IPS-18a (cell line): ENCODE measurements at regions not wholly inside any gene's neighbourhood (a gene's known extent, or its start where the extent isn't known, plus 50 kb on each side); places are given as distances from the start of the nearest gene placed in this dataset.
"Not testable (repeated sequence)": the region's sequence is repeated elsewhere in the genome, so short reads cannot be mapped to it uniquely, and the experiment has no call there.

ENCODE experiments used
- H3K27ac ChIP-seq: one replicate; pipeline ENCODE4 v1.5.1; 2013; ENCODE audit warnings: low read length
- H3K27me3 ChIP-seq: one replicate; pipeline ENCODE4 v1.6.1; 2013; ENCODE audit warnings: mild to moderate bottlenecking, low read length; ENCODE audit not compliant: control insufficient read depth, insufficient read depth
- H3K36me3 ChIP-seq: one replicate; pipeline ENCODE4 v1.6.1; 2013; ENCODE audit warnings: low read depth, low read length; ENCODE audit not compliant: control insufficient read depth
- H3K4me1 ChIP-seq: one replicate; pipeline ENCODE4 v1.6.1; 2013; ENCODE audit warnings: low read depth, low read length; ENCODE audit not compliant: control insufficient read depth
- H3K4me3 ChIP-seq: one replicate; pipeline ENCODE4 v1.5.1; 2013; ENCODE audit warnings: low read length
- H3K9ac ChIP-seq: one replicate; pipeline ENCODE4 v1.6.1; 2013; ENCODE audit warnings: mild to moderate bottlenecking, low read length, moderate library complexity
- H3K9me3 ChIP-seq: one replicate; pipeline ENCODE4 v1.6.1; 2013; ENCODE audit warnings: low read depth, low read length; ENCODE audit not compliant: control insufficient read depth

DNA sequence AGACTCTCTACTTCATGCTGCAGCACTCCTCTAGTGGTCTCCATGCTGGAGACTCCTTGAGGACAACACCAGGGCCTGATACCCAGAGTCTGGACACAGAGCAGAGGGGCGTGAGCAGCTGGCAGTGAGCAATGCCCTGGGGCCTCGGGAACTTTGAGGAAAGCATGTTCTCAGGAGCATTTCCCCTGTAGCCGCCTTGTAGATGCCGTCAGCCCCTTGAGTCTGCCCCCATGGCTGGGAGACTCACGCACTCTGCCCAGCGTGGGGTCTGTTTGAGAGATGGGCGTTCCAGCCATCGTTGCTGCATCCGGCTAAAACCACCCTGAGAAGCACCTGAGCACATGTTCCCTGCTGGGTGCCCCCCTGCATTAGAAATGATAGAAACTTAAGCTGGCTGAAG, 56.8 kb downstream of the PLXNA1 start:
- H3K4me1 ChIP-seq, result peaks cover 17% of the 10 kb centered on the region
- no peaks in the 10 kb centered on the region for H3K9me3 ChIP-seq
- no peak overlapping the region for H3K27ac ChIP-seq
- H3K4me3 ChIP-seq, result no peak overlapping the region
- no peak overlapping the region for H3K9ac ChIP-seq
- H3K36me3 ChIP-seq, result peaks cover 3% of the 10 kb centered on the region
- no peaks in the 10 kb centered on the region for H3K27me3 ChIP-seq

DNA sequence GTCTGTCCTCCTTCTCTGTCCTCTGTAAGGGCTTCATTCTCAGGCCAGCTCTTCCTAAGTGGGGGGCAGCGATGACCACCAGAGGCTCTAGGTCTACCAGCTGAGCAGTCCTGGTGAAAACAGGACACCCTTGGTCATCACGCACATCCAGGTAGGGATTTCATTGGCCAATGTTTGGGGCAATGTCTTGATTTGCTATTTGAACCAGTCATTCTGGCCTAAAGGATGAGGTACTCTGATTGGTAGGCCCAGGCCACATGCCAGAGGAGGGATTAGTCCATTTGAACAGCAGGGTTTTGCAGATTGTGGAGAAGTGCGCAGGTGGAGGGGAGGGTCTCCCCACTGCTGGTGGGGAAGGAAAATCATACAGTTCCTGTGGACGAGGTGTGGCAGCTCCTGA, 57.3 kb downstream of the PLXNA1 start:
- Histone ChIP-seq H3K36me3 (peaks cover 3% of the 10 kb centered on the region), H3K9ac (no peak overlapping the region), H3K9me3 (no peaks in the 10 kb centered on the region), H3K4me3 (no peak overlapping the region), H3K27ac (no peak overlapping the region), H3K4me1 (peaks cover 17% of the 10 kb centered on the region), H3K27me3 (no peaks in the 10 kb centered on the region)

DNA sequence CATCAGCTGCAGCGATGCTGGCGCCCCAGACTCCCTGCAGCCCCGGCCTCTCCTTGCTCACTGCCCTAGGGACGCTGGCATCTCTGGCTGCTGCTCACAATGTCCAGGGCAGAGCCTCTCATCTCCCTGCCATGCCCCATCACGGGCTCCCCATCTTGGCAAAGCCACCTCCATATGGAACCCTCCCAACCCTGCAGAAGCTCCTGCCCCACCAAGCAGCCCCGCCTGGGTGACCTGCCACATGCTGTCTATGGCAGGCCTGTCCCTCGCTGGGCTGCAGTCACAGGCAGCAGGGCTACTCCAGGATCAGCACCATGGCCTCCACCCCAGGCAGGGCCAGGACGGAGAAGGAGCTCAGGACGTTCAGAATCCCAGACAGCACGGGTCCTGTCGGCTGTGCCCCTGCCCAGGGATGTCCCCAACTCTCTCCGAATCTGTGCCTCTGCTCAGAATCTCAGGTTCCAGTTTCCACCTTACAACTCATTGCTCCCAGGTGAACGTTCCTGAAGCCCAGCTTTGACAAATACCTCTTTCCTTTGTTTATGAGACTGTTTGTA, 58.4 kb downstream of the PLXNA1 start:
- Histone ChIP-seq H3K27ac (no peak overlapping the region), H3K4me3 (no peak overlapping the region), H3K36me3 (no peaks in the 10 kb centered on the region), H3K9ac (no peak overlapping the region), H3K27me3 (no peaks in the 10 kb centered on the region), H3K4me1 (peaks cover 17% of the 10 kb centered on the region), H3K9me3 (no peaks in the 10 kb centered on the region)

DNA sequence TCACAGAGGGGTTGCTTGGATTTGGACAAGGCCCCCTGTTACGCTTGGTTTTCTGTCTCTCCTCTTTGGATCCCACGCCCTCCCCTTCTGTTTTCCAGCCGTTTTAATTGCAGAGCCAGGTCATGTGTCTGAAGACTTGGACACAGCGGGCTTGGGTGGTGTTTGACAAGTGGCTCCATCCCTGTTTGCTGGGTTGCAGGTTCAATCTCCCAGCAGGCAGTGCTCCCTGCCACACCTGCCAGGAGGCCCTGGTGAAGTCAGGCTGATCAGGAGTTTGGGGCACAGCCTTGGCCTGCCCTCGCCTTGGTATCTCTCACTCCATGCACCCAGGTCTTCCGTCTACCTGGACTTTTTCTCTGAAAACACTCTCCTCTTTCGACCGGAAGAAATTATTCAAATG, 59.0 kb downstream of the PLXNA1 start:
- no peak overlapping the region for H3K27ac ChIP-seq
- H3K9ac ChIP-seq, result no peak overlapping the region
- peaks cover 17% of the 10 kb centered on the region for H3K4me1 ChIP-seq
- no peaks in the 10 kb centered on the region for H3K9me3 ChIP-seq
- H3K36me3 ChIP-seq, result no peaks in the 10 kb centered on the region
- H3K27me3 ChIP-seq, result no peaks in the 10 kb centered on the region
- H3K4me3 ChIP-seq, result no peak overlapping the region

DNA sequence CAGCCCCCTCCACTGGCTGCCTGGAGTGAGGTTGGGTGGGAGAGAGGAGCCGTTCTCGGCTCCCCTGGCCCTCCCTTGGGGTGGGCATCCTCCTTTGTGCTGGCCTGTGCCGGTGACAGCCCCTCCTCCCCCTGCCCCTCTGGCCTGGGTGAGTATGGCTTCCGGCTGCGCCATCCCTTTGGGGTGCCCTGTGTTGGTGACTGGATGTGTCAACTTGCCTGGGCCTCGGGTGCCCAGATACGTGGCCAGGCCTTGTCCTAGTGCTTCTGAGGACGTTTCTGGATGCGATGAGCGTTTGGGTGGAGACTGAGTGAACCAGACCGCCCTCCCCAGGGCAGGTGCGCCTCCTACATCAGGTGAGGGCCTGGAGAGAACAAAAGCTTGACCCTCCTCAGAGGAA, 59.7 kb downstream of the PLXNA1 start:
- peaks cover 17% of the 10 kb centered on the region for H3K4me1 ChIP-seq
- H3K9me3 ChIP-seq, result no peaks in the 10 kb centered on the region
- no peak overlapping the region for H3K27ac ChIP-seq
- no peak overlapping the region for H3K4me3 ChIP-seq
- H3K27me3 ChIP-seq, result no peaks in the 10 kb centered on the region
- H3K9ac ChIP-seq, result no peak overlapping the region
- H3K36me3 ChIP-seq, result no peaks in the 10 kb centered on the region

DNA sequence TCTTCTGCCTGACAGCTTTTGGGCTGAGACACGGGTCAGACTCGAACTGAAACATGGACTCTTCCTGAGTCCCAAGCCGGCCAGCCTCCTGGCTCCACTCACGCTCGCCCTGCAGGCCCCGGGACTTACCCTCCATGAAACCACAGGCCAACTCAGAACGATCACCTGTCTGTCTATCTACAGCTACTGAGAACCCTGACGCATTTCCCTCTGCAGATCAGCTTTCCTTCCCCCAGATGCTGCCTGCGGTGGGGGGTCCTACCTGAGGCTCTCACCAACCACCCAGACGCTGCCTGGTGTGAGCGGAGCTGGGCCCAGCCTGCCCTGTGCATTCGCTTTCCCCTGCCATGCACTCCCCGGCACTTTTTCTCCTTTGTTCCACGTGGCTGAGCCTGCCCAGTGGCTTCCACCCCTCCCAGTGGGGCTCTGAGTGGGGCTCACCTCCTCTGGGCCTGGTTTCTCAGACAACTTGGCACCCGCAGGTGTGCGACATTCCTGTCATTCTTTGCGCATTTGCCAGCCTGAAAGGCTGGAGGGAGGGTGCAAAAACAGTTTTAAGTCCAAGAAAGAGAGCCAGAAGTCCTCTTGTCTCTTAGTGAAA, 60.2 kb downstream of the PLXNA1 start:
- H3K9me3 ChIP-seq, result no peaks in the 10 kb centered on the region
- H3K27ac ChIP-seq, result no peak overlapping the region
- no peak overlapping the region for H3K4me3 ChIP-seq
- H3K36me3 ChIP-seq, result no peaks in the 10 kb centered on the region
- H3K9ac ChIP-seq, result no peak overlapping the region
- no peaks in the 10 kb centered on the region for H3K27me3 ChIP-seq
- H3K4me1 ChIP-seq, result peaks cover 17% of the 10 kb centered on the region

DNA sequence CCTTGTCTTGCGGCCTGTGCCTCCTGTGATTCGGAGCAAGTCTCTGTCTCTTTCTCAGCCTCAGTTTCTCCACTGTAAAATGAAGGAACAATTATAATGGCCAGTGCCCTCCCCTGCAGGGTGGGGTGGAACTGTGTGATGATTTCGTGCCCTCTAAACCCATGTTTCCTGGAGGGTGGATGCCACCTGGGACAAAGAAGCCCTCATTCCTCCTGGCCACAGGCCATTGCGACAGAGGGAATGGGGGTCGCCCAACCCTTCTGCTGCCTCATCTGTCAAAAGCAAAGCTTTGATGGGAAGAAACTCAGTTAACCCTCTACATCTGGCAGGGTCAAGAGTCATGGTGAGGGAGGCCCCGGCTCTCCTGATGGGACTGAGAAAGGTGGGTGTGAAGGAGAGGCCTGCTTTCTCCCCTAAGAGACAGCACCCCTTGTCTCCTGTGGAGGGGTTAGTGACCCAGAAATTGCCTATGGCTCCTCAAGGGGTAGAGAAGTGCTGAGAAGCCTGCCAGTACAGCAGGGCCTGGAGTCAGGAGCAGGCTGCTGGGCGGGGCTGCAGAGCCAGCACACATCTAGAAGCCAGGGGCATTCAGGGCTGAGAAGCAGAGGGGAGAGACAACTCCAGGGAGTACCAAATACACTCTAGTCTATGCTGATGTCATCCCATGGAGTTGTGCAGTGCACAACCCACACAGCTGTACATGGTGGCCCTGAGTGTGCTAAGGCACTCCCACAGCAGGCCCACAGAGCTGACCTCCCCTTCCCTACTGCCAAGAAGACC, 61.0 kb downstream of the PLXNA1 start:
- peaks cover 17% of the 10 kb centered on the region for H3K4me1 ChIP-seq
- H3K27me3 ChIP-seq, result no peaks in the 10 kb centered on the region
- H3K36me3 ChIP-seq, result no peaks in the 10 kb centered on the region
- H3K4me3 ChIP-seq, result no peak overlapping the region
- H3K9ac ChIP-seq, result no peak overlapping the region
- H3K27ac ChIP-seq, result no peak overlapping the region
- H3K9me3 ChIP-seq, result no peaks in the 10 kb centered on the region

DNA sequence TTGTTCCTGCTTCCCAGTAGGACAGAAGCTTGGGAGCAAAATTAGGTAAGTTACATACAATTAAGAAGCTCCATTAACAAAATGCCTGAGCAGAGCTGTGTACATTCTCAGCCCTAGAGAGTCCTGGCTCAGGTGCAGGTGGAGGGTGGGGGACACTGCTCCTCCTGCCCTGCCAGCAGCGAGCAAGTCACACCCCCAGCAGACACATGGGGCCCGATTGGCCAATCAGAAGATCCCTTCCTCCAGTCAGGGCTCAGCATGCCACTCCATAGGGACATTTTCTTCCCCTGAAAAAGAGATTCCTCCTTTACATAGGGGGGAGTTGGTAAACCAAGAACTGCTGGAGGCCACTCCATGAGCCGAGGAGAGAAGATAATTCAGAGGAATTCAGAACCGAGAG, 62.1 kb downstream of the PLXNA1 start:
- Histone ChIP-seq H3K27me3 (no peaks in the 10 kb centered on the region), H3K4me1 (peaks cover 17% of the 10 kb centered on the region), H3K36me3 (no peaks in the 10 kb centered on the region), H3K27ac (no peak overlapping the region), H3K9me3 (no peaks in the 10 kb centered on the region), H3K4me3 (peak overlapping the region; percentile 7), H3K9ac (no peak overlapping the region)

DNA sequence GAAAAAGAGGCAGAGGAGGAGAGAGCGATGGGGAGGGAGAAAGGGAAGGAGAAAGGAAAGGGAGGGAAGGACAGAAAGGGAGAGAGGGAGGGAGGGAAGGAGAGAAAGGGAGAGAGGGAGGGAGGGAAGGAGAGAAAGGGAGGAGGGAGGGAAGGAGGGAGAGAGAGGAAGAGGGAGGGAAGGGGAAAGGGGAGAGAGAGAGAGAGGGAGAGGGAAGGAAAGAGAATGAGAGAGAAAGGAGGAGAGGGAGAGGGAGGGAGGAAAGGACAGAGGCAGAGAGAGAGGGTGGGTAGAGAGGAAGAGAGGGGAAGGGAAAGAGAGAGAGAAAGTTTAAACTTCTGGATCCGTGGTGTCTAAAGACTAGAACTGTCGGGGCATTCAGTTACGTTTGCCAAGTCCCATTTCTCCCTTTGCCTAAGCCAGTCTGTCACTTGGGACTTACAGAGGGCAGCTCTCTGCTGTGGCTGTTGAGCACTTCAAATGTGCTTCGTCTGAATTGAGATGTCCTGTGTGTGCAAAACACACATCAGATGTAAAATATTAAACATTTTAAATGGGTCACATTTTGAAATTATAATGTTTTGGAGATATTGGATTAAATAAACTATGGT, 62.6 kb downstream of the PLXNA1 start:
- no peaks in the 10 kb centered on the region for H3K27me3 ChIP-seq
- H3K9ac ChIP-seq, result no peak overlapping the region
- peaks cover 17% of the 10 kb centered on the region for H3K4me1 ChIP-seq
- no peaks in the 10 kb centered on the region for H3K36me3 ChIP-seq
- no peaks in the 10 kb centered on the region for H3K9me3 ChIP-seq
- no peak overlapping the region for H3K27ac ChIP-seq
- H3K4me3 ChIP-seq, result peak overlapping the region; percentile 7

DNA sequence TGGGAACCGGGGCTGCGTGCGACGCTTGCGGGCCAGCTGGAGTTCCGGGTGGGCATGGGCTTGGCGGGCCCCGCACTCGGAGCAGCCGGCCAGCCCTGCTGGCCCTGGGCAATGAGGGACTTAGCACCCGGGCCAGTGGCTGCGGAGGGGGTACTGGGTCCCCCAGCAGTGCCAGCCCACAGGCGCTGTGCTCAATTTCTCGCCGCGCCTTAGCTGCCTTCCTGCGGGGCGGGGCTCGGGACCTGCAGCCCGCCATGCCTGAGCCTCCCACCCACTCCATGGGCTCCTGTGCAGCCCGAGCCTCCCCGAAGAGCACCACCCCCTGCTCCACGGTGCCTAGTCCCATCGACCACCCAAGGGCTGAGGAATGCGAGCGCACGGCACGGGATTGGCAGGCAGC, 63.8 kb downstream of the PLXNA1 start:
- not testable (repeated sequence) for H3K9me3 ChIP-seq, H3K9ac ChIP-seq, H3K4me3 ChIP-seq, H3K27me3 ChIP-seq, H3K27ac ChIP-seq, H3K36me3 ChIP-seq
- peaks cover 17% of the 10 kb centered on the region for H3K4me1 ChIP-seq

DNA sequence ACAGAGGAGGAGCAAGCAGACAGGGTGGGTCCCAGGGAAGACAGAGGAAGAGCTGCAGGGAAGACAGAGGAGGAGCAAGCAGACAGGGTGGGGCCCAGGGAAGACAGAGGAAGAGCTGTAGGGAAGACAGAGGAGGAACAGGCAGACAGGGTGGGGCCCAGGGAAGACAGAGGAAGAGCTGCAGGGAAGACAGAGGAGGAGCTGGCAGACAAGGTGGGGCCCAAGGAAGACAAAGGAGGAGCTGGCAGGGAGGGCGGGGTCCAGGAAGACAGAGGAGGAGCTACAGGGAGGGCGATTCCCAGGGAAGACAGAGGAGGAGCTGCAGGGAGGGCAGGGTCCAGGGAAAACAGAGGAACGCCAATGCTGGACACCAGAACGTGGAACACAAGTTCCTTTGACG, 66.5 kb downstream of the PLXNA1 start:
- Histone ChIP-seq H3K27ac (no peak overlapping the region), H3K4me3 (no peak overlapping the region), H3K9ac (no peak overlapping the region), H3K9me3 (no peaks in the 10 kb centered on the region), H3K4me1 (no peaks in the 10 kb centered on the region), H3K36me3 (no peaks in the 10 kb centered on the region), H3K27me3 (no peaks in the 10 kb centered on the region)
